ENCODE measurements at regions not wholly inside any gene's neighbourhood (a gene's known extent, or its start where the extent isn't known, plus 50 kb on each side); places are given as distances from the start of the nearest gene placed in this dataset.

- Histone ChIP-seq H3K9me2 (ENCODE audit: insufficient read depth, low read length) (no peaks in the 10 kb centered on the region), H3K27ac (ENCODE audit: low read length) (no peak overlapping the region), H3F3A (ENCODE audit: insufficient read depth, low read length, poor library complexity, severe bottlenecking) (no peaks in the 10 kb centered on the region), H3K36me3 (ENCODE audit: insufficient read depth, low read length) (no peaks in the 10 kb centered on the region), H3K9ac (ENCODE audit: low read length) (no peak overlapping the region), H4K20me1 (ENCODE audit: insufficient read depth) (no peaks in the 10 kb centered on the region), H3K9me3 (ENCODE audit: low read length) (no peaks in the 10 kb centered on the region), H2AFZ (ENCODE audit: low read depth, low read length) (no peak overlapping the region), H3K4me2 (ENCODE audit: low read length) (no peak overlapping the region), H3K79me2 (replicated peaks; ENCODE audit: insufficient read depth, low read length) (no peaks in the 10 kb centered on the region), H3K4me3 (ENCODE audit: low read length) (no peak overlapping the region), H3K27me3 (ENCODE audit: insufficient read depth, low read depth, low read length) (no peaks in the 10 kb centered on the region)
- TF ChIP-seq, protein P1, sequence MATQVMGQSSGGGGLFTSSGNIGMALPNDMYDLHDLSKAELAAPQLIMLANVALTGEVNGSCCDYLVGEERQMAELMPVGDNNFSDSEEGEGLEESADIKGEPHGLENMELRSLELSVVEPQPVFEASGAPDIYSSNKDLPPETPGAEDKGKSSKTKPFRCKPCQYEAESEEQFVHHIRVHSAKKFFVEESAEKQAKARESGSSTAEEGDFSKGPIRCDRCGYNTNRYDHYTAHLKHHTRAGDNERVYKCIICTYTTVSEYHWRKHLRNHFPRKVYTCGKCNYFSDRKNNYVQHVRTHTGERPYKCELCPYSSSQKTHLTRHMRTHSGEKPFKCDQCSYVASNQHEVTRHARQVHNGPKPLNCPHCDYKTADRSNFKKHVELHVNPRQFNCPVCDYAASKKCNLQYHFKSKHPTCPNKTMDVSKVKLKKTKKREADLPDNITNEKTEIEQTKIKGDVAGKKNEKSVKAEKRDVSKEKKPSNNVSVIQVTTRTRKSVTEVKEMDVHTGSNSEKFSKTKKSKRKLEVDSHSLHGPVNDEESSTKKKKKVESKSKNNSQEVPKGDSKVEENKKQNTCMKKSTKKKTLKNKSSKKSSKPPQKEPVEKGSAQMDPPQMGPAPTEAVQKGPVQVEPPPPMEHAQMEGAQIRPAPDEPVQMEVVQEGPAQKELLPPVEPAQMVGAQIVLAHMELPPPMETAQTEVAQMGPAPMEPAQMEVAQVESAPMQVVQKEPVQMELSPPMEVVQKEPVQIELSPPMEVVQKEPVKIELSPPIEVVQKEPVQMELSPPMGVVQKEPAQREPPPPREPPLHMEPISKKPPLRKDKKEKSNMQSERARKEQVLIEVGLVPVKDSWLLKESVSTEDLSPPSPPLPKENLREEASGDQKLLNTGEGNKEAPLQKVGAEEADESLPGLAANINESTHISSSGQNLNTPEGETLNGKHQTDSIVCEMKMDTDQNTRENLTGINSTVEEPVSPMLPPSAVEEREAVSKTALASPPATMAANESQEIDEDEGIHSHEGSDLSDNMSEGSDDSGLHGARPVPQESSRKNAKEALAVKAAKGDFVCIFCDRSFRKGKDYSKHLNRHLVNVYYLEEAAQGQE (IDR thresholded peaks at IDR 0.05; ENCODE audit: borderline replicate concordance): no peak
- no peak for TF ChIP-seq SMC3 (conservative IDR thresholded peaks at IDR 0.05; ENCODE audit: poor library complexity)
These were observed 212.9 kb upstream of the CNTNAP2 start for GRCh38 chr7:145903658-145904057.

DNA sequence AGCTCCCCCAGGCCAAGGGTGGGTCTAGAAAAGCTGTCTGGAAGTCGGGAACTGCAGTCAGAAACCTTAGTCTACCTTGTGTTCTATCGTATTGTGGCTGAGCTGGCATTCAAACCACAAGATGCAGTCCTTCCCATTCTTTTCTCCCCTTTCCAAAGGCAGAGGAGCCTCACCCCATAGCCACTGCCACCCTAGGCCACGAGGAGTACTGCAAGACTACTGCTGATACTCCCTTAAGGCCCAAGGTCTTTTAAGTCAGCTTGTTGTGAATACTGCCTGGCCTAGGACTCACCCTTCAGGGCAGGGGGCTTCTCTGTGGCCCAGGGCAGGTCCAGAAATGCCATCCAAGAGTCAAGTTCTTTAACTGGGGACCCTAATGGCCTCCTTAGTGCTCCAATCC lies 214.5 kb upstream of the CNTNAP2 start:
- Histone ChIP-seq H3K4me3 (ENCODE audit: low read length) (no peak overlapping the region), H3K9me3 (ENCODE audit: low read length) (no peaks in the 10 kb centered on the region), H3K79me2 (replicated peaks; ENCODE audit: insufficient read depth, low read length) (no peaks in the 10 kb centered on the region), H3K27ac (ENCODE audit: low read length) (no peak overlapping the region), H3K36me3 (ENCODE audit: insufficient read depth, low read length) (no peaks in the 10 kb centered on the region), H3K4me2 (ENCODE audit: low read length) (no peak overlapping the region), H3K9me2 (ENCODE audit: insufficient read depth, low read length) (no peaks in the 10 kb centered on the region), H4K20me1 (ENCODE audit: insufficient read depth) (no peaks in the 10 kb centered on the region), H3F3A (ENCODE audit: insufficient read depth, low read length, poor library complexity, severe bottlenecking) (no peaks in the 10 kb centered on the region), H3K9ac (ENCODE audit: low read length) (no peak overlapping the region), H3K27me3 (ENCODE audit: insufficient read depth, low read depth, low read length) (no peaks in the 10 kb centered on the region), H2AFZ (ENCODE audit: low read depth, low read length) (no peak overlapping the region)
- TF ChIP-seq CTCF (IDR thresholded peaks at IDR 0.05; ENCODE audit: poor library complexity, severe bottlenecking): no peak
- no peak for TF ChIP-seq EP300 (conservative IDR thresholded peaks at IDR 0.05; ENCODE audit: poor library complexity, severe bottlenecking)
- TF ChIP-seq SMC3 (conservative IDR thresholded peaks at IDR 0.05; ENCODE audit: poor library complexity): no peak
- no peak for TF ChIP-seq MXI1 (conservative IDR thresholded peaks at IDR 0.05; ENCODE audit: poor library complexity, severe bottlenecking)
- no peak for TF ChIP-seq RAD21 (conservative IDR thresholded peaks at IDR 0.05)
- TF ChIP-seq EZH2 (IDR thresholded peaks at IDR 0.05; ENCODE audit: borderline replicate concordance, insufficient read depth, low read length, poor library complexity, severe bottlenecking): no peak
- no peak for TF ChIP-seq TAF1 (IDR thresholded peaks at IDR 0.05; ENCODE audit: low read depth)
- TF ChIP-seq POLR2AphosphoS5 (IDR thresholded peaks at IDR 0.05): no peak
- TF ChIP-seq, protein P1 (IDR thresholded peaks at IDR 0.05; ENCODE audit: borderline replicate concordance): no peak

All from neural cell (in vitro differentiated cells).